ENCODE measurements at regions not wholly inside any gene's neighbourhood (a gene's known extent, or its start where the extent isn't known, plus 50 kb on each side); places are given as distances from the start of the nearest gene placed in this dataset.

GRCh38 chr11:11028017-11028692 is 170.3 kb upstream of the ZBED5 start:
- TF ChIP-seq CTCF (IDR thresholded peaks at IDR 0.05) (peak; percentile 13 to 74 (median 68)), POLR2A (IDR thresholded peaks at IDR 0.05) (no peak)

Measured in Peyer's patch (tissue), 4 donors.